OCI-LY3 (cell line): ENCODE measurements at regions not wholly inside any gene's neighbourhood (a gene's known extent, or its start where the extent isn't known, plus 50 kb on each side); places are given as distances from the start of the nearest gene placed in this dataset.

Experiments used
- H2AFZ ChIP-seq: fragments of 200-600, 300-600 bp; shearing (Covaris generic); 2 replicates; pipeline ENCODE4 v1.6.0; 2014; ENCODE audit warnings: antibody characterized with exemption, low read depth, low read length
- H3K27ac ChIP-seq: fragments of 200-600, 300-600 bp; sonication (generic); 2 replicates; pipeline ENCODE4 v1.5.1; 2014; ENCODE audit warnings: mild to moderate bottlenecking, low read length, moderate library complexity, mixed read lengths
- H3K27me3 ChIP-seq: fragments of 200-600, 300-600 bp; sonication (generic); 2 replicates; pipeline ENCODE4 v1.6.1; 2014; ENCODE audit warnings: low read depth, low read length, mixed read lengths
- H3K36me3 ChIP-seq: fragments of 200-600, 300-600 bp; sonication (generic); replicated peaks from 2 replicates; pipeline ENCODE3; 2014; ENCODE audit warnings: low read depth, low read length, mixed read lengths
- H3K4me1 ChIP-seq: fragments of 300-600, 200-600 bp; sonication (generic); 2 replicates; pipeline ENCODE4 v1.6.1; 2014; ENCODE audit warnings: low read length, mixed read lengths
- H3K4me2 ChIP-seq: fragments of 200-600, 300-600 bp; sonication (generic); 2 replicates; pipeline ENCODE4 v1.6.1; 2014; ENCODE audit warnings: low read length, mixed read lengths
- H3K4me3 ChIP-seq: fragments of 300-600, 200-600 bp; sonication (generic); 2 replicates; pipeline ENCODE4 v1.5.1; 2014; ENCODE audit warnings: antibody characterized with exemption, mild to moderate bottlenecking, low read length, moderate library complexity
- H3K79me2 ChIP-seq: fragments of 300-600, 200-600 bp; shearing (Covaris generic); 2 replicates; pipeline ENCODE4 v1.6.1; 2014; ENCODE audit warnings: mild to moderate bottlenecking, low read length, mixed read lengths
- H3K9ac ChIP-seq: fragments of 300-600, 200-600 bp; shearing (Covaris generic); 2 replicates; pipeline ENCODE4 v1.6.0; 2014; ENCODE audit warnings: mild to moderate bottlenecking, low read length, moderate library complexity
- H3K9me3 ChIP-seq: fragments of 200-600, 300-600 bp; shearing (Covaris generic); 2 replicates; pipeline ENCODE4 v1.6.1; 2014; ENCODE audit warnings: low read length, mixed read lengths; ENCODE audit not compliant: insufficient read depth
- H4K20me1 ChIP-seq: fragments of 200-600, 300-600 bp; sonication (generic); 2 replicates; pipeline ENCODE4 v1.6.1; 2016; ENCODE audit warnings: low read length, mixed read lengths; ENCODE audit not compliant: insufficient read depth
- EZH2phosphoT487 ChIP-seq: fragments of 200-600 bp; shearing (Covaris generic); IDR thresholded peaks from 2 replicates; pipeline ENCODE4 v1.6.1; 2018; ENCODE audit warnings: antibody characterized with exemption, mixed run types, low read depth
- TF ChIP-seq, protein P1 (sequence below): fragments of 200-600, 300-600 bp; sonication (generic); IDR thresholded peaks from 2 replicates; pipeline ENCODE4 v1.5.1; 2014; ENCODE audit warnings: antibody characterized with exemption, low read length, low read depth

DNA sequence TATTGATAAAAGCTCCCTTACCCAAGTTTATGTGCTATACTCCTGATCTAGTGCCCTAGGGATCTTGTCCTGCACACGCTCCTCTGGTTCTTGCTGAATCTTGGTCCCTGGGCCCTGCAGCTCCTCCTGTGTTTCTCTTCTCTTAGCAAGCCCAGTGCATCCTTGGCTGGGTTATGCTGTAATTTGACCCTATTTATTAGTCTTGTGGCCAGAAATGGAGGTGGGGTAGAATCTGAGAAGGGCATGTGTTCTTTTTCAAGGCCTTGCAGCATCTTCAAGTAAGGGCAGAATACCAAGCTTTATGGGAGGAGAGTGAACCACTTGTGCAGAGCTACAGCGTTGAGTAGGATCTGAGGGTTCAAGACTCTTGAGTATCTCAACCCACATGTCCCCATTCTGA lies 366.8 kb downstream of the FAM170A start:
- no peaks in the 10 kb centered on the region for H4K20me1 ChIP-seq
- H3K79me2 ChIP-seq: no peaks in the 10 kb centered on the region
- TF ChIP-seq, protein P1, sequence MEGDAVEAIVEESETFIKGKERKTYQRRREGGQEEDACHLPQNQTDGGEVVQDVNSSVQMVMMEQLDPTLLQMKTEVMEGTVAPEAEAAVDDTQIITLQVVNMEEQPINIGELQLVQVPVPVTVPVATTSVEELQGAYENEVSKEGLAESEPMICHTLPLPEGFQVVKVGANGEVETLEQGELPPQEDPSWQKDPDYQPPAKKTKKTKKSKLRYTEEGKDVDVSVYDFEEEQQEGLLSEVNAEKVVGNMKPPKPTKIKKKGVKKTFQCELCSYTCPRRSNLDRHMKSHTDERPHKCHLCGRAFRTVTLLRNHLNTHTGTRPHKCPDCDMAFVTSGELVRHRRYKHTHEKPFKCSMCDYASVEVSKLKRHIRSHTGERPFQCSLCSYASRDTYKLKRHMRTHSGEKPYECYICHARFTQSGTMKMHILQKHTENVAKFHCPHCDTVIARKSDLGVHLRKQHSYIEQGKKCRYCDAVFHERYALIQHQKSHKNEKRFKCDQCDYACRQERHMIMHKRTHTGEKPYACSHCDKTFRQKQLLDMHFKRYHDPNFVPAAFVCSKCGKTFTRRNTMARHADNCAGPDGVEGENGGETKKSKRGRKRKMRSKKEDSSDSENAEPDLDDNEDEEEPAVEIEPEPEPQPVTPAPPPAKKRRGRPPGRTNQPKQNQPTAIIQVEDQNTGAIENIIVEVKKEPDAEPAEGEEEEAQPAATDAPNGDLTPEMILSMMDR: no peak
- no peak for TF ChIP-seq EZH2phosphoT487
- no peak overlapping the region for H3K9ac ChIP-seq
- no peaks in the 10 kb centered on the region for H3K4me1 ChIP-seq
- H3K27ac ChIP-seq: no peak overlapping the region
- H3K36me3 ChIP-seq: no peaks in the 10 kb centered on the region
- no peaks in the 10 kb centered on the region for H3K27me3 ChIP-seq
- H3K9me3 ChIP-seq: no peaks in the 10 kb centered on the region
- no peak overlapping the region for H2AFZ ChIP-seq
- H3K4me2 ChIP-seq: no peak overlapping the region
- H3K4me3 ChIP-seq: no peak overlapping the region

DNA sequence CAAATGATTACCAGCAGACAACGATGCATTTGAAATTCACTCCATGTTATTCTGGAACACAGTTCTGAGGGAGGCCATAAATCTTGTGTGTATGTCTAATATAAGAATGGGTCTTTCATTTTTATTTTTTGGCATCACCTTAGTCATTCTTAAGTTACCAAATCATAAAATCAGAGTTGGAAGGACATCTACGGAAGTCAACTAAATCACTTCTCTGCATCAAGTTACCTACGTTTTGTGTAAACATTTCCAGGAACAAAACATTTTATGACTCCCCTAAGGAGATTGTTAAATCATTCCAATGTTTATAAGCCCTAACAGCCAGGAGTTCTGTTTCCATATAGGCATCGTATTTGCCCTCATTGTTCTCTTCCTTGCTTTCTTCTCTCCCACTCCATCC lies 378.2 kb downstream of the FAM170A start:
- Histone ChIP-seq H3K27me3 (no peaks in the 10 kb centered on the region), H3K4me3 (no peak overlapping the region), H4K20me1 (no peaks in the 10 kb centered on the region), H3K4me1 (no peaks in the 10 kb centered on the region), H3K9ac (no peak overlapping the region), H2AFZ (no peak overlapping the region), H3K36me3 (no peaks in the 10 kb centered on the region), H3K9me3 (no peaks in the 10 kb centered on the region), H3K79me2 (no peaks in the 10 kb centered on the region), H3K4me2 (no peak overlapping the region), H3K27ac (no peak overlapping the region)
- no peak for TF ChIP-seq EZH2phosphoT487
- TF ChIP-seq, protein P1: no peak

DNA sequence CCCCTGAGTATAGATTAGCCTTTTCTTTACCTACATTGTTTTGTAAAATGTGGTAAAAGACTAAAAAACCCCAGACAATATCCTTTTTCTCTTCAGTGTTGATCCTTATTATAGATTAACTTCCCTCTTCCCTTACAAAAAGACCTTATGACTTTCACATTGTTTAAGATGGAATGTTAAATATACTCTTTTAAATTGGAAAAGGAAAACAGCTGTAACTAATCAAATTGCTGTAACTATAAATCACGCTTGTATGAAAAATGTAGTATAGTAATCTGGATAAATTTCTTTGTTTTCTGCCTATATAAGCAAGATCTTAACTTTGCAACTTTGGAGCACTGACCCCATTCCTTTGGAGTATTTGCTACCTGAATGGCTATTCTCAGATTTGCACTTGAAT lies 383.1 kb downstream of the FAM170A start:
- Histone ChIP-seq H3K36me3 (no peaks in the 10 kb centered on the region), H3K4me2 (no peak overlapping the region), H3K27ac (no peak overlapping the region), H2AFZ (no peak overlapping the region), H3K9me3 (no peaks in the 10 kb centered on the region), H3K4me1 (peaks cover 5% of the 10 kb centered on the region), H3K4me3 (no peak overlapping the region), H3K9ac (no peak overlapping the region), H3K27me3 (no peaks in the 10 kb centered on the region), H3K79me2 (no peaks in the 10 kb centered on the region), H4K20me1 (no peaks in the 10 kb centered on the region)
- TF ChIP-seq, protein P1: no peak
- no peak for TF ChIP-seq EZH2phosphoT487

DNA sequence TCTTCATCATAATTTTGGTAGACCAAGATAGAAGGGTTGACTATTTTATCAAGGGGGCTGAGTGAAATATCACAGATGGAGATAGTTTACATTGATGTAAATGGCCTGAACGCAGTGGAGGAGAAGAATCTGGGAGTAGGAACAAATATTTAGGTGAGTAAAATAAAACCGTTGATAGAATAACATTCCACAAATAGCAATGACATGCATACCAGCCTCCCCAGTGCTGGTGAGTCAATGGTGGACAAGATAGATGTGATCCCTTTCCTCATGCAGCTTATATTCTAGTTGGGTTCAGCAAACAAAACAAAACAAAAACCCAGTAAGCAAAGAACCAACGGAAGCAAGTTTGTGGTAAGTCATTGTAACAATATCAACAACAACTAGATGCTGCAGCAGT lies 385.2 kb downstream of the FAM170A start:
- Histone ChIP-seq H3K79me2 (no peaks in the 10 kb centered on the region), H3K9ac (no peak overlapping the region), H2AFZ (no peak overlapping the region), H3K4me1 (peaks cover 9% of the 10 kb centered on the region), H4K20me1 (no peaks in the 10 kb centered on the region), H3K36me3 (no peaks in the 10 kb centered on the region), H3K4me2 (no peak overlapping the region), H3K27ac (no peak overlapping the region), H3K9me3 (no peaks in the 10 kb centered on the region), H3K27me3 (no peaks in the 10 kb centered on the region), H3K4me3 (no peak overlapping the region)
- TF ChIP-seq, protein P1: no peak
- no peak for TF ChIP-seq EZH2phosphoT487
